LNCaP clone FGC (cell line): ENCODE measurements at regions not wholly inside any gene's neighbourhood (a gene's known extent, or its start where the extent isn't known, plus 50 kb on each side); places are given as distances from the start of the nearest gene placed in this dataset.

Experiments used
- DNase-seq: peaks from one replicate; pipeline ENCODE4 v3.0.0-alpha.2; 2011; ENCODE audit warnings: low read depth
- H3K4me3 ChIP-seq: 2 replicates; pipeline ENCODE4 v1.5.1; 2011; ENCODE audit warnings: mild to moderate bottlenecking, low read depth, low read length, control low read depth
- CTCF ChIP-seq: IDR thresholded peaks from 2 replicates; pipeline ENCODE4 v1.5.1; 2012; ENCODE audit warnings: mild to moderate bottlenecking; ENCODE audit not compliant: control insufficient read depth, insufficient read depth; ENCODE audit errors: extremely low read depth

- no peak overlapping the region for H3K4me3 ChIP-seq
- DNase-seq = no peak
- no peak for TF ChIP-seq CTCF
Measured at GRCh38 chr1:221149111-221149510, 269.9 kb downstream of the HLX start.

GRCh38 chr1:221149555-221150075, 270.4 kb downstream of the HLX start:
- H3K4me3 ChIP-seq = no peak overlapping the region
- no peak for DNase-seq
- TF ChIP-seq CTCF = no peak

DNA sequence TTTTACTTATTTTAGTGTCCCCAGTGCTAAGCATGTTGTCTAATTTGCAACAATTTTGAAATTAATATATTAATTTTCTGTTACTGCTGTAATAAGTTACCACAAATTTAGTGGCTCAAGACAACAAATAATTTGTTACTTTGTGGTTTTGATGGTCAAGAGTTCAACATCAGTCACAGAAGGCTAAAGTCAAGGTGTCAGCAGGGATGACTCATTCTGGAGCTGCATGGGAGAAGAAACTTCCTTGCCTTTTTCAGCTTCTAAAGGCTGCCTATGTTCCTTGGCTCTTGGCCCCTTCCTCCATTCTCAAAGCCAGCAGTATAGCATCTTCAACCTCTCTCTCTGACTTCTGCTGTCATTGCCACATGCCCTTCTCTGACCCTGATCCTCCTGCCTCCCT, 271.8 kb downstream of the HLX start:
- DNase-seq = no peak
- no peak for TF ChIP-seq CTCF
- no peak overlapping the region for H3K4me3 ChIP-seq

GRCh38 chr1:221154932-221155331, 275.7 kb downstream of the HLX start:
- no peak for TF ChIP-seq CTCF
- no peak overlapping the region for H3K4me3 ChIP-seq
- DNase-seq = no peak

DNA sequence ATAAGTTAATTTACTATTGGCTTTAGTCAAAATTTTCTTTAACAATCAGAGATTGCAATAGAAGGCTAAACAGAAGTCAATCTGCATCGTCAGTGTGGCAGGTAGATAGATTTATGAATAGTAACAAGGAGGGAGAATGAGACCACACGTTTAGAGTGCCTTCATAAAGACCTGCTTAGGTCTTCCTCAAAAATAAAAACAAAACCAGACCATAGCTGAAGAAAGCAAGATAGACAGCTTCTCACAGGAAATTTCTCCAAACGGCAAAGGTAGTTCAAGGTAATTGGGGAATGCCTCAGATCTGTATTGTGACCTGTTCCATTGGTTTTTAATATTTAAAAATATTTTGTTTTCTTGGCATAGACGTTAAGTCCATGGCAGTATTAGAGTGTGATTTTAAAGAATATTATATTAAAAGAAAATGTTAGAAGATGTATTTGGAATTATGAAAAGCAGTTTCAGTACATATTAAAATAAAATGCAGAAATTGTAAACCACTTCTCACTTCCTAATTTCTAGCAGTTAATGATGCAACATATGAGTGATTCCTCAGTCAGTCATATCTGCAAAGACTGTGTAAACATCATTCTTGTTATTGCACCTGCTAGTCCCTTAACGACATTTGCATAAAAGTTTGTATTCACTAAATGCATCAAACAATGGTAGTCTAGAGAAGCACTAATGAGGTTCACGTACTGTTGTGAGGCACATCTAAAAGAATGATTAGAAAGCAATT, 278.0 kb downstream of the HLX start:
- H3K4me3 ChIP-seq = no peak overlapping the region
- TF ChIP-seq CTCF = no peak
- DNase-seq = no peak

GRCh38 chr1:221159608-221160007, 280.4 kb downstream of the HLX start:
- no peak for DNase-seq
- TF ChIP-seq CTCF = no peak
- H3K4me3 ChIP-seq = no peak overlapping the region

DNA sequence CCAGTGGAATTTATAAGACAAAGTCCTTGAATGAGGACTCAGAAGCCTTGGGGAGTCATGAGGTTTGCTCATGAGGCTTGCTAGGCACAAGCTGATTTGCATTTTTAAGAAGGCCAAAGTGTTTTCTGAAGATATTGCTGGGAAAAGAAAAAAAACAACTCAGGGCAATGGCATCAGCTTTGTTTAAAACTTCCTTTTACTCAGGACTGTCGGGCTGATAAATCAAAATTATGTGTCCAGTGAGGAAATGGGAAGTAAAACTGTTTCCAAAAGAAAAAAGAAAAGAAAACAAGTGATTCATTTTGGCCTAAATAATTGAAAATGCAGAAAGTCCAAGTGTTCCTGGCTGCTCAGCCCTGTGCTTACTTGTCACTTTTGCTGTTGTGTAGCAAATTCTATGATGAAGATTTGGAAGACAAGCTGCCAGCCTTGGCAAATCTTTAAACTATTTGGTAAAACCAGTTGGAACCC, 282.4 kb downstream of the HLX start:
- no peak for DNase-seq
- TF ChIP-seq CTCF = no peak
- H3K4me3 ChIP-seq = no peak overlapping the region
